ENCODE measurements at regions not wholly inside any gene's neighbourhood (a gene's known extent, or its start where the extent isn't known, plus 50 kb on each side); places are given as distances from the start of the nearest gene placed in this dataset.

GRCh38 chrX:25810202-25810601 is 327.9 kb upstream of the MAGEB18 start:
- Histone ChIP-seq H3K27me3 (replicated peaks in 1 of 4; ENCODE audit: control insufficient read depth in 3 of 4, extremely low read depth in 1 of 4, insufficient read depth in 3 of 4, low read length in 3 of 4) (no peaks in the 10 kb centered on the region), H3K9ac (replicated peaks in 1 of 4; ENCODE audit: extremely low read depth in 1 of 4, low read depth in 3 of 4, low read length in 3 of 4) (no peak overlapping the region), H3K18ac (ENCODE audit: extremely low read depth, low read length) (no peak overlapping the region), H3K14ac (ENCODE audit: insufficient read length) (no peak overlapping the region), H3K23ac (ENCODE audit: insufficient read length) (no peak overlapping the region), H4K5ac (ENCODE audit: insufficient read length, low read depth, low read length) (no peak overlapping the region), H2BK12ac (ENCODE audit: low read depth, low read length) (no peak overlapping the region), H2BK15ac (ENCODE audit: low read length) (no peak overlapping the region), H3K4me3 (ENCODE audit: extremely low read depth in 1 of 4, insufficient read depth in 2 of 4, low read depth in 3 of 4, low read length in 4 of 4) (no peak overlapping the region), H4K8ac (ENCODE audit: extremely low read depth, insufficient read depth, low read length) (no peak overlapping the region), H3K9me3 (ENCODE audit: insufficient read depth in 2 of 2, low read depth in 1 of 2, low read length in 1 of 2) (peaks cover 0 to 4% of the 10 kb centered on the region in 2 experiments; a peak in 1 of 4 replicates), H3K27ac (ENCODE audit: low read depth, low read length) (no peak overlapping the region), H2BK120ac (replicated peaks; ENCODE audit: low read depth, low read length) (no peak overlapping the region), H3K56ac (replicated peaks; ENCODE audit: insufficient read length, low read depth, low read length) (no peak overlapping the region), H3K4me1 (replicated peaks in 1 of 4; ENCODE audit: control insufficient read depth in 3 of 4, insufficient read depth in 4 of 4, low read length in 3 of 4) (no peaks in the 10 kb centered on the region), H2BK20ac (ENCODE audit: low read length) (no peak overlapping the region), H3K79me1 (ENCODE audit: low read depth, low read length) (no peaks in the 10 kb centered on the region), H3K36me3 (ENCODE audit: control insufficient read depth in 2 of 4, insufficient read depth in 4 of 4, low read length in 3 of 4) (no peaks in the 10 kb centered on the region), H2AK5ac (ENCODE audit: low read depth, low read length) (no peak overlapping the region), H3K23me2 (ENCODE audit: low read depth, low read length) (no peaks in the 10 kb centered on the region), H2AFZ (ENCODE audit: low read length) (no peak overlapping the region), H2BK5ac (ENCODE audit: low read depth, low read length) (no peak overlapping the region), H3K79me2 (ENCODE audit: control insufficient read depth in 1 of 2, insufficient read depth in 2 of 2, low read length in 2 of 2) (no peaks in the 10 kb centered on the region), H3K4ac (replicated peaks; ENCODE audit: insufficient read length, low read depth, low read length) (no peak overlapping the region), H3K4me2 (ENCODE audit: insufficient read depth in 1 of 2, low read depth in 2 of 2, low read length in 2 of 2) (no peak overlapping the region), H4K20me1 (replicated peaks in 1 of 2; ENCODE audit: control insufficient read depth in 1 of 2, insufficient read depth in 2 of 2, low read length in 2 of 2) (no peaks in the 10 kb centered on the region), H4K91ac (replicated peaks; ENCODE audit: insufficient read length, low read length) (no peak overlapping the region)
- no peak for FAIRE-seq
- ChIA-PET CTCF (ENCODE audit: partially characterized antibody) (no interaction called here), POLR2A (ENCODE audit: partially characterized antibody) (no interaction called here)
- DNase-seq (ENCODE audit: low read depth in 1 of 2, low spot score in 2 of 2), result no peak
- TF ChIP-seq JUN (IDR thresholded peaks at IDR 0.05; ENCODE audit: low read depth, low read length), result no peak
- TF ChIP-seq KDM4A (IDR thresholded peaks at IDR 0.05; ENCODE audit: low read depth, low read length, severe bottlenecking), result no peak
- no peak for TF ChIP-seq ASH2L (IDR thresholded peaks at IDR 0.05; ENCODE audit: low read length)
- no peak for TF ChIP-seq CBX8 (IDR thresholded peaks at IDR 0.05; ENCODE audit: borderline replicate concordance, low read depth, low read length)
- no peak for TF ChIP-seq HDAC2 (IDR thresholded peaks at IDR 0.05; ENCODE audit: borderline replicate concordance in 1 of 2, low read depth in 2 of 2, low read length in 2 of 2)
- TF ChIP-seq RFX5 (IDR thresholded peaks at IDR 0.05; ENCODE audit: borderline replicate concordance, low read depth, low read length), result no peak
- 75% methylated on average over 1 of the region's 1 CpG; no CpG with 5 or more reads in 1 of the 2 experiments for WGBS, 2 experiments (ENCODE audit: extremely low coverage in 1 of 2, insufficient coverage in 1 of 2, insufficient read length in 1 of 2, insufficient replicate concordance in 2 of 2, low coverage in 1 of 2, low lambda C conversion rate in 2 of 2, missing lambda C conversion rate in 1 of 2)
